ENCODE measurements at regions not wholly inside any gene's neighbourhood (a gene's known extent, or its start where the extent isn't known, plus 50 kb on each side); places are given as distances from the start of the nearest gene placed in this dataset.

DNA sequence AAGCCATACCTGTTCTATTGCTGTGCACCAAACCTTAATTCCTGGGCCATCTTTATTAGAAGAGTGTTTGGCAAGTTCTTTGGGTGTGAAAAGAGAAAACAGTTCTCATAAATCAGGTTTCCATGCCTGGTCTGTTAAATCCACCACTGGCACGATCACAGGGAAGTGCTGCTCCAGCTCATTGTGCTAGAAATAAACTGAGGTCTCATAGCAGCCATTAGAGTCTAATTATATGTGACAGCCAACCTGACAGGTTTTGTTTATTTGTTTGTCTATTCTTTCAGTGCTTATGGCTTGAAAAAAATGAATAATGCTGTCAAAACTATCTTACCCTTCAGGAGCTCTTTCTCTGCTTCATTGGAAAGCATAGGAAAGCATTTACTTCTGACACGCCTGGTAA lies 147.1 kb upstream of the CNTN6 start (continued):
- TF ChIP-seq ZNF589 (CRISPR knock-in tag; conservative IDR thresholded peaks at IDR 0.05) (no peak), ZSCAN31 (CRISPR knock-in tag; IDR thresholded peaks at IDR 0.05; ENCODE audit: low read depth) (no peak), NFIB (CRISPR knock-in tag; IDR thresholded peaks at IDR 0.05; ENCODE audit: borderline replicate concordance) (no peak), ZNF761 (CRISPR knock-in tag; conservative IDR thresholded peaks at IDR 0.05) (no peak)
- TF ChIP-seq, protein P1, sequence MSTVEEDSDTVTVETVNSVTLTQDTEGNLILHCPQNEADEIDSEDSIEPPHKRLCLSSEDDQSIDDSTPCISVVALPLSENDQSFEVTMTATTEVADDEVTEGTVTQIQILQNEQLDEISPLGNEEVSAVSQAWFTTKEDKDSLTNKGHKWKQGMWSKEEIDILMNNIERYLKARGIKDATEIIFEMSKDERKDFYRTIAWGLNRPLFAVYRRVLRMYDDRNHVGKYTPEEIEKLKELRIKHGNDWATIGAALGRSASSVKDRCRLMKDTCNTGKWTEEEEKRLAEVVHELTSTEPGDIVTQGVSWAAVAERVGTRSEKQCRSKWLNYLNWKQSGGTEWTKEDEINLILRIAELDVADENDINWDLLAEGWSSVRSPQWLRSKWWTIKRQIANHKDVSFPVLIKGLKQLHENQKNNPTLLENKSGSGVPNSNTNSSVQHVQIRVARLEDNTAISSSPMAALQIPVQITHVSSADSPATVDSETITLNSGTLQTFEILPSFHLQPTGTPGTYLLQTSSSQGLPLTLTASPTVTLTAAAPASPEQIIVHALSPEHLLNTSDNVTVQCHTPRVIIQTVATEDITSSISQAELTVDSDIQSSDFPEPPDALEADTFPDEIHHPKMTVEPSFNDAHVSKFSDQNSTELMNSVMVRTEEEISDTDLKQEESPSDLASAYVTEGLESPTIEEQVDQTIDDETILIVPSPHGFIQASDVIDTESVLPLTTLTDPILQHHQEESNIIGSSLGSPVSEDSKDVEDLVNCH (CRISPR knock-in tag; IDR thresholded peaks at IDR 0.05): no peak

DNA sequence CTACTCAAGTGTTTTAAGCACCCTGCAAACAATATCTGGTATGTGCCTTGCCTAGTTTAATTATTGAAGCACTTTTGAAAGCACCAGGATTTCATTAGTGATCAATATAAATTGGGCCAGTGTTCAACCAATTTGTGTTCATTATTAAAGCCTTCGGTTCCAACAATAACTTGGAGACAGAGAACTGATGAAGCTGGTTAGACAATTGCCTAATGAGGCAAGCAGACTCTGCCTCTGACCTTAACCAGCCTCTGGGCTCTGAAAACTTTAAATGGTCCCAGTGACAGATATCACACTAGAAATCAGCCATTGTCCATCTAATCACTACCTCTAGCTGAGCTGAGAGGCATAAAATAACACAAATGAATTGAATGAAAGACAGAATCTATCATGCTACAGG lies 139.9 kb upstream of the CNTN6 start:
- 0% methylated on average over 1 of the region's 1 CpG for WGBS (ENCODE audit: low lambda C conversion rate)
- H3K36me3 ChIP-seq (replicated peaks in 1 of 2; ENCODE audit: control insufficient read depth in 1 of 2, insufficient read depth in 2 of 2, low read length in 2 of 2): no peaks in the 10 kb centered on the region
- no peaks in the 10 kb centered on the region for H3K4me1 ChIP-seq (ENCODE audit: insufficient read depth, low read length)
- H3K79me2 ChIP-seq (ENCODE audit: insufficient read depth, low read length): no peaks in the 10 kb centered on the region
- H3K9me3 ChIP-seq (ENCODE audit: low read length): peaks cover 86% of the 10 kb centered on the region
- H3K27ac ChIP-seq (ENCODE audit: extremely low read length, insufficient read depth, low read length): no peak overlapping the region
- ChIA-PET POLR2A (no interaction called here), CTCF (ENCODE audit: low intra/inter-chr PET ratio, low total read pairs) (no interaction called here)
- ATAC-seq: no peak
- H3K27me3 ChIP-seq (ENCODE audit: control insufficient read depth in 1 of 2, insufficient read depth in 2 of 2, low read length in 2 of 2): no peaks in the 10 kb centered on the region; a peak in 1 of 5 replicates
- in situ Hi-C loops (cut with HindIII; ENCODE audit: extremely low pct_ligation_motif_present, low pct_unique_long_range_greater_than_20kb): no loop called here
- no peak for DNase-seq (ENCODE audit: low spot score)
- no TSS peak for BruUV-seq (replicated peaks)
- TF ChIP-seq SATB2 (CRISPR knock-in tag; IDR thresholded peaks at IDR 0.05): no peak
- TF ChIP-seq IKZF4 (CRISPR knock-in tag; IDR thresholded peaks at IDR 0.05; ENCODE audit: borderline replicate concordance, low read depth, not compliant biosample characterization): no peak
- H2AFZ ChIP-seq (ENCODE audit: low read length): no peak overlapping the region
- no peaks in the 10 kb centered on the region for H4K20me1 ChIP-seq (ENCODE audit: insufficient read depth, low read length)
- H3K4me2 ChIP-seq (ENCODE audit: low read depth, low read length): no peak overlapping the region
- intact Hi-C loops (cut with micrococcal nuclease; ENCODE audit: unreplicated experiment): no loop called here
- H3K9ac ChIP-seq (ENCODE audit: insufficient read depth, low read depth, low read length): no peak overlapping the region
- no peak for FAIRE-seq
- no peak overlapping the region for H3K4me3 ChIP-seq (replicated peaks in 1 of 3; ENCODE audit: insufficient read depth in 1 of 3, low read depth in 2 of 3, low read length in 3 of 3)

Measured in HepG2 (cell line).